NOMO-1 treated with dmso at 0.1 percent for 144 hours (cell line): ENCODE measurements at regions not wholly inside any gene's neighbourhood (a gene's known extent, or its start where the extent isn't known, plus 50 kb on each side); places are given as distances from the start of the nearest gene placed in this dataset.

Experiments
- DNase-seq: peaks from one replicate; lab custom pipeline; 2025; ENCODE audit not compliant: unreplicated experiment; lab: John Stamatoyannopoulos, UW

GRCh38 chr6:140130074-140130473 is 755.6 kb upstream of the CITED2 start:
- DNase-seq = no peak

DNA sequence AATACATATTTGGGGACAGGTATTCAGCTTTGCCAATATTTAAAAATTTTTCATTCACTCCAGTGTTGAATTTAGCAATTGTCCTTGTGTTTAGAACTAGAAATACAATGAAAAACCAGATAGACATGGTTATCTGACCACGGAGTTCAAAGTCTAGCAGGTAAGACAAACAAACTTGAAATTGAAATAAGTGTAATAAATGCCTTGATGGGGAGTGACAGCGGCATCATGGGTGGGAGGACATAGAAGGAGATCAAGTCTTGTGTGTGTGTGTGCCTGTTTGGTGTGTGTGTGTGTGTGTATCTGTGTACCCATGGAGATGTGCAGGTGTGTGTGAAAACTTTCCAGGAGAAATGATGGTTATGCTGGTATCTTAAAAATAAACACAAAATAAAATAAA is 750.0 kb upstream of the CITED2 start:
- DNase-seq = no peak

DNA sequence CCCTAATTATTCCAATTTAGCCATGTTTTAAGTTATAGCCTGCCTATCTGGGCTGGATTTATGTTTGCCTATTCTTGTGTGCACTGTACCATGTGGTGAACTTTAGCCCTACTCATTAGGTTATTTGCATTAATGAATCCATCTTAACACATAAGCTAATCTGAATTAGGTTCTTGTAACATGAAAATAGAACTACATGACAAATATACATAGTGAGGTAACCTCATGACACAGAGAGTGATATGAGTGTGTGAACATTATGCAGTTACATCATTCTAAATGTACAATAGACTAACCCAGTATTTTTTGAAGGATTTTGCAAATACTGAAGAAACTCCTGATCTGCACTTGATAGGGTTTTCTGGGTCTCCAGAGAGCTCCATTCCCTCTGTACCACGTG is 733.7 kb upstream of the CITED2 start:
- no peak for DNase-seq

- DNase-seq = no peak
Observed at GRCh38 chr6:140107216-140107615, 732.8 kb upstream of the CITED2 start.

GRCh38 chr6:140105857-140106256 is 731.4 kb upstream of the CITED2 start:
- DNase-seq = no peak

DNA sequence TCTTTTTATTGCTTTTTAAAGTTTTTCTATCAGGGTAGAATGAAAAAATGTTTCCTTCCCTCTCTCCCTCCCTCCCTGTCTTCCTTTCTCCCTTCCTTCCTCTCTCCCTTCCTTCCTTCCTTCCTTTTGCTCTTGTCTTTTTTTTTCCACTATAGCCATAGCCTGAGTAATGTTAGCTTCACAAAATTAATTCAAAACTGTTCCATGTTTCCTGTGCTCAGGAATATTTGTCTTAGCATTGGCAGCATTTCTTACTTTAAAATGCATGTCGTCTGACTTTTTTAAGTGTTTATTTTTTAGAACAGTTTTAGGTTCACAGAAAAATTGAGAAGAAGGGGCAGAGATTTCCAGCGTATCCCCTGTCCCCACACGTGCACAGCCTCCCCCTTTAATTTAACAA is 730.8 kb upstream of the CITED2 start:
- no peak for DNase-seq

DNA sequence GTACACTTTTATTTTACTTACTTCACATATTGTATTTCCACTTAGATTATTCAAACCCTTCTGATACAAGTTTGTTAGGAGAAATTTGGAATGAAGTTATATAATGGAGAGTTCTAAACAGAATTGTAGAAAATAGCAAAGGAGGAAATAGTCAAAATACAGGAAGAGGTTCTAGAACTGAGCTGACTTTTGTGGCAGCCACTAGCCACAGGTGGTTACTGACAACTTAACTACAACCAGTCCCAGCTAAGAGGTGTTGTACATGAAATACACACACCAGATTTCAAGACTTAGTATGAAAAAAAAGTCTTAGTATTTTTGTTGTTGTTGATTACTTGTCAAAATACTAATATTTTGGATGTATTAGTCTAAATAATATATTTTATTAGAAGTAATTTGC is 727.4 kb upstream of the CITED2 start:
- no peak for DNase-seq

- no peak for DNase-seq
Observed at GRCh38 chr6:140101367-140101766, 726.9 kb upstream of the CITED2 start.

DNA sequence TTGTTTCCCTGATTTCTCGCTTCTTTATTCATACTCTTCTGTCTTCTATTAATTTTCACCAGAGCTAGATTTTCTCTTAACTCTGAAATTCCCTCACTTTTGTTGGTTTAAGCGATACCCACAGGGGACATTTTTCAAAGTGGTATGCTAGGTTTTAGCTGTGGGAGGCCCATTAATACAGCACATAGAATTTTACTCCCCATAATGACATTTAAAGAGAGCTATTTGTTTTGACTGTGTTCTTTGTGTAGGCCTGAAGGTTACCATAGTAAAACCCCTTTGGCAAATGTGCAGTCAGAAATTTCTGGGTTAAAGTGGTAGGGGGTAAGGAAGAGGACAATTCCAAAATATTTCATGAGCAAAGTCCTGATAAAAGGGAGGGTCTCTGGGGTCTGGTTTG is 721.1 kb upstream of the CITED2 start:
- DNase-seq = no peak

GRCh38 chr6:140091895-140092294 is 717.4 kb upstream of the CITED2 start:
- DNase-seq = no peak

GRCh38 chr6:140090871-140091270 is 716.4 kb upstream of the CITED2 start:
- no peak for DNase-seq

GRCh38 chr6:140083375-140083774 is 708.9 kb upstream of the CITED2 start:
- no peak for DNase-seq

DNA sequence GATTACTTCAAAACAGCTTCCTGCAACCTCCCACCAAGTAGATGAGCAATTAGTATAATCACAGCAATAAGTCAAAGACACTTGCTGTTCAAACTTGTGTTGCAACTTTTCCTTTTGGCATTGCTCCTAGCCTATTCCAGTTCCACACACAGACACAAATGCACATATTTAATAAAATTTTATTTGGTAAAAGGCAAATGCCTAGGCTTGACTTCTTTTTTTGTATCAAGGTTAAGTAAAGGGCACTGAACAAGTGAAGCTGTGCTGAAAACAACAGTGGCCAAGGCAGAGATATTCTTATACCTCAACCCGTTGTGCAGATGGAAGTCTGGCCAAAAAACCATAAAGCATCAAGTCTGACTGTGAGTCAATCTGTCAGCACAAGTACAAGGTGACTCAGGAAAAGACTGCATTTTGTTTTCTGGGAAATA is 708.4 kb upstream of the CITED2 start:
- DNase-seq = peak; percentile 40

DNA sequence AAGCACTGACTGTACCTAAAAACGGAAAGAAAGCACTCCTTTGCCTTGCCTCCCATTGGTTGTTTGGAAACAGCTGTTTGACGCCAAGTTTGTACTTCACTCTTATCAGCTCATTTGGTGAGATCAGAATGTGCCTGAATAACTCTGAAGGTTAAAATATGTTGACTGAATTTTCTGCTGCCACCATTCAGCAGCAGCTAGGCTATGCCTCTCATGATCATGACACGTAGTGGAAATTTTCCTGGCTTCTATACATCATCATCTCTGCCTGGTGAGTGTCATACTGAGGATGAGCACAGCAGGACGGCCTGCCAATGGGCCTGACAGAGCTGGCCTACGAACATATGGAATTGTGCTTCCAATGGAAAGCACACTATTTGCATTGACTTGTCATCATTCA is 704.9 kb upstream of the CITED2 start:
- no peak for DNase-seq

- no peak for DNase-seq
Observed at GRCh38 chr6:140078561-140079125, 704.2 kb upstream of the CITED2 start.

DNA sequence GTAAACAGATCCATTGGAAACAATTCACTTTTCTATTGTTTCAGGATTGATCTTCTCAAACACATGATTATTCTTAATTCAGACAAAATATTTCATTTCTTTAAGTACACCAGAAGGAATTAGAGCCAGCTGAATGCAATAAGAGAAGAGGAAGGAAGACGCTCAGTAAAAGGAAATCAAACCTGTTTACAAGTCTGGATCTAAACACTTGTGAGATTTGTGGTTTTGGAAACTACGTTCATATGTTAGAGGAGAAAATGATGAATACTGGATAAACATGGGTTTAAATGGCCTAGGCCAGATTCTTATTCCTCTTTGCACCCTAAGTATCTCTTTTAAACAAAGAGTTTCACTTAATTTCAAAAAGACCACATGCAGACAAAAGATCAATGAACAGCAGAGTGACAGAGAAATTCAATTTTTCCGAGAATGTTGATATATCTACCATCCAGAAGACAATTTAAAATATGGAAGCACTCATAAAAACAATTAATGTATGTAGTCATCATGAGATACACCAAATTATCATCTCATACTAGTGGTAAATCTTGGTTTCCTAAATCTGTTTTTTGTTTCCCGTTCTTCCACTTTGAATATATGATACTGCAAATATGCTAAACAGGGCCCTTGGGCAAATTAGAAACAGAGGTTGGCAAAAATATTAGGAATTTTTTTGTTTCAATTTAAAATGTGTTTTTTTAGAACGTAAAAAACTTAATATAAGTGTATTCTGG is 703.5 kb upstream of the CITED2 start:
- no peak for DNase-seq

DNA sequence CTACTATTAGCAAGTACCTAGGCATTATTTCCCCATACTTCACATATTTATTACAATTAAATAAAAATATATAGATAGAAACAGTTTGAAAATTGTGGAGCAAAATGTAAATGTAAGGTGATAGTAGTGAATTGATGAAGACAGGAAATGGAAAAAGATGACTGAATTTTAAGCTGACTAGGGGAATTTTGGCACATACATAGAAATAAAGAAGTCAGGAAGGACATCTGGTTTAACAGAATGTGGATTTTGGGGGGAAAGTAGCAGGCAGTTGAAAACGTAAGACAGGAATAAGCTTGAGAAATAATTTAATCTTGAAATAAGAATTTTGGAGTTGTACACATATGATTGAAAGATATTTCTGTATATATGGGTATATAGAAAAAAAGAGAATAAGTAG is 701.7 kb upstream of the CITED2 start:
- DNase-seq = no peak

GRCh38 chr6:140073456-140073855 is 699.0 kb upstream of the CITED2 start:
- no peak for DNase-seq

DNA sequence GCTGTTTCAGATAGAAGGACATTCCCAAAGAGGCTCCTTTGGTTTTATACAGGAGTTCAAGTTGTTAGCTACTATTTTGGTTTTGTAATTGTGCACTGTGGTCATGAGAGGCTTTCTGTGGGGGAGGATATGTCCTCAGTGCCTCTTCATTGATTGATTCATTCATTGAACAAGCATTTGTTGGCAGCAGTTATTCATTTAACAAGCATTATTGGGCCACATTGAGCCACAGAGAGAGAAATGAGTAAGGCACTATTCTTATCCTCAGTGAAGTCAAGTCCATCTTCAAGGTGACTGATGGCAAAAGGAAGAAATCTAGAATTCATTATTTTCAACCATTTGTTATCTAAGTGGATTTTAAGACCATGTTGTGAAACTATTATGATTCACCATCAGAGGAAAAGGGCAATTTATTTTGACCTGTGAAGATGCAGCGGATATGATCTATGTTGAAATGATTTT is 697.2 kb upstream of the CITED2 start:
- DNase-seq = peak; percentile 24

- no peak for DNase-seq
Observed at GRCh38 chr6:140070846-140071473, 696.5 kb upstream of the CITED2 start.

GRCh38 chr6:140069576-140069975 is 695.1 kb upstream of the CITED2 start:
- DNase-seq = no peak

- DNase-seq = no peak
Observed at GRCh38 chr6:140068801-140069200, 694.4 kb upstream of the CITED2 start.
